Stimulated activated CD4-positive, alpha-beta T cell treated with anti-CD3 and anti-CD28 coated beads, Interleukin-1b, Interleukin-23, amount 100 ng/mL, for 48 hours (primary cell): ENCODE measurements at regions not wholly inside any gene's neighbourhood (a gene's known extent, or its start where the extent isn't known, plus 50 kb on each side); places are given as distances from the start of the nearest gene placed in this dataset.

Experiments used
- DNase-seq: peaks from one replicate; pipeline ENCODE4 v3.0.0-alpha.2; 2020

DNA sequence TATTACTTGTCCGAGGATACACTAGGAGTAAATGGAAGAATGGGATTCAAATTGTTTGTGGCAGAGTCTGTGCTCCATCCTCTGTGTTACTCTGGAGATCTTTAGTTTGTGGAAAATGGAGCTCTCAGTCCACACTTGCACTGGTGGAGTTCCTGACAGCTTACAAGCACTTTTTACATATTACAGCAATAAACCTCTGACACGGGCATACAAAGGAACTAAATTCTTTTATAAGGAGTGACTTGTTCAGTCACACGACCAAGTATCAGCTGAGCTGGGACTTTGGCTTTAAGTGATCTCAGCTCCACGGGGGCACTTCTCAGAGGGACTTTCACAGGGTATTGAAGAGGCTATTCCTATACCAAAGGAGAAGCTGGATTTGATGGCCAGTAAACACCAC, 417.5 kb downstream of the LRIG3 start:
- no peak for DNase-seq

DNA sequence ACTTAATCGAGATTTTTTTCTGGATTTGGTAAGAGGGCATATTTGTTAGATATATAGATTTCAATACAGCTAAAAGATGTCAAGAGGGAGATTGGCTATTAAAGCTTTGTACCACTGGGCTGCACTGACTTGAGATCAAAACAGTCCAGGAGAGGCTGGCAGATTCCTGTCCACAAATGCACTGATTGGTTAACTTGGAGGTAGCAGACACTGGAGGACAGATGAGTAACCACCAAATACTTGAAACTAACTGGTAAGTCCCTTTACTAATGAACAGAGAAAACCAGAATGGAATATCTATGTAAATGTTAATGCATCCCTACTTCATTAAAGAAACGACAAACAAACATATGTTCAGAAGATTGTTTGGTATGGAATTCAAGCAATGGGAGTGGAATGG, 416.6 kb downstream of the LRIG3 start:
- DNase-seq, result no peak

DNA sequence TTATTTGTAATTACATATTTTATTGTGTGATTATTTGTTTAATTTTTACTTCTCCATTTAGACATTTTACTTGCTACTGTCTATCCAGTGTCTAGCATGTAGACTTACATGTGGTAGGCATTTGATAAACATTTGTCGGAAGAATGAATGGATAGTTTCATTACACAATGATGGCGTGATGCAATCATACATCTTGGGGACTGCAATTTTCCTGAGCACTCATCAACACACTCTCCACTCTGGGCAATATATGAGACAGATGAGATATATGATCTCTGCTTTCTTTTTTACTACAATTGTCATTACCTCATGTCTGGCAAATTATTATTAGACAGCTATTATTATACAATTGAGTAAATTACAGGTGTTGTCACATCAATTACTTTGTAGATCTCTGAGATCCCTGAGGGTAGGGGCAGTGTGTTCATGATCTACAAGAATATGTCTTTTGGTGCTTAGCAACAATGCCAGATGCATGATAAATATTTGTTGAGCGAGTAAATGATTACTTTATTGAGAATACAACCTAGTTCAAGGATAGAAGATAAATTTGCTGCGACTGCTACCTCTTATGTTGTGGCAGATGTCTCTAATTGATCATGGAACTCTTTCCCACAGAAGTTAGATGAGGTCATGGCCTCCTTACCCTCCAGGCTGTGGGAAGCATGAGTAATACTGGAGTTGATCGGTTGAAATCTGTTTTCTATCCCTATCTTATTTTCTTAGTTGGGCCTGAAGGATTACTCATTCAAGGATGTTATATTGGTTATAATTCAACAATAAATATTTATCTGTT, 416.0 kb downstream of the LRIG3 start:
- no peak for DNase-seq

DNA sequence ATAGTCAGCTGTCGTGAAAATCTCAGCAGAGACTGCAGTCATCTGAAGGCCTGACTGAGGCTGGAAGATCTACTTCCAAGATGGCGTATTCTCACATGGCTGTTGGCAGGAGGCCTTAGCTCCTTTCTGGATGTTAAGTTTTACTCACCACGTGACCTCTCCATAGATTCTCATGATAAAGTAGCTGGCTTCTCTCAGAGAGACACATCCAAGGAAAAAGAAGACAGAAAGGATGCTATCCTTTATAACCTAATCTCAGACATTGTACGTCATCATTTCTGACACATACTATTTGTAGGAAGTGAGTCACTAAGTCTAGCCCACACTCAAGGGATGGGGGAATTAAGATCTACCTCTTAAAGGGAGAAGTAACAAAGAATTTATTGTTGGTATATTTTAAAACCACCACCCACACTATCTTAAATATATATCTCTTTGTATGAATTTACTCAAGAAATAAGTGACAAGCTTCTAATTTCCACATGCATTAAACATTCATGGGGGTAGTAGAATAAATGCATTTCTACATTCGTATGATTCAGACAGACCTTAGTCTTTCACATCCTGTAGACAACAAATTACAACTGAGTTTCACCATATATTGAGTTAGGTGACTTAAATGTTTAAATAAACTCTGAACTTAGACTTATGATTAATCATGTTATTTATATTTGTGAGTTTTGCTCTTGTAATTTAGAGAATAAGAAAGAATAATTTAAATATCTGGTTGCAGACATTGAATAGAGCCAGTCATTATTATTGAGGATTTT, 411.0 kb downstream of the LRIG3 start:
- DNase-seq, result no peak

- no peak for DNase-seq
Measured at GRCh38 chr12:58513301-58513834, 406.9 kb downstream of the LRIG3 start.

DNA sequence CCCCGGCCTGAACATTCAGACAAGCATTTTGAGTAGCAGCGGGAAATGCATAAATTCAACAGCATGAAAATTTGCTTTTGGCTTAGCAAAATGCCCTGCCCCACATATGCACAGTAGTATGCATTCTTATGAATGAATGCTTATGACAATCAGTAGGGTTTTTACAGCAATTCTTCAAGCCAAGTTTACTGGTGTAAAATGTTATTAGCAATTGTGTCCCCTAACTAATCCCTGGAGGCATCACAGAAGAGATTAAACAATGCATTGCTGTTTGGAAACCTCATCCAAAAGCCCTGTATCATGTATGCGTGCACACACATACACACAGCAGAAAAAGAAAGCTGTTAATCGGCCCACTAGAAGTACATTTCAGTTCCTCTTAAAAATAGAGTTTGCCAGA, 406.5 kb downstream of the LRIG3 start:
- DNase-seq, result no peak

DNA sequence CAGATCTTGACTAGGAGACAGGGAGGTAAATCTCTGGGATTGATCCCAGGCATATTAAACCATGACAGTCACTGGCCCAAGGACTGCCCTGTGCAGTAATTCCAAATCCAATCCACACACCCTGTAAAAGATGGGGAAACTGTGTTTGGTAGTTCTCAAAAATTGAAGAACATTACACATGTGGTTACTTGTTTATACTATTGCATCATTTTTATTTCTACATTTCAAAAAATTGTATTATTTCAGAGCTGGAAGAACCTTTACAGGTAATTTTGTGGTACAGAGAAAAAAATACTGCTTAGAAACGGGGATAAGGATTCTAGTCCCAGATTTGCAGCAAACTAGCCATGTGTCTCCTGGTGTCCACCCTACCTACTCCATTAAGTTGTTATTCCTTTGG, 400.5 kb downstream of the LRIG3 start:
- no peak for DNase-seq

GRCh38 chr12:58521152-58521551, 399.2 kb downstream of the LRIG3 start:
- no peak for DNase-seq

DNA sequence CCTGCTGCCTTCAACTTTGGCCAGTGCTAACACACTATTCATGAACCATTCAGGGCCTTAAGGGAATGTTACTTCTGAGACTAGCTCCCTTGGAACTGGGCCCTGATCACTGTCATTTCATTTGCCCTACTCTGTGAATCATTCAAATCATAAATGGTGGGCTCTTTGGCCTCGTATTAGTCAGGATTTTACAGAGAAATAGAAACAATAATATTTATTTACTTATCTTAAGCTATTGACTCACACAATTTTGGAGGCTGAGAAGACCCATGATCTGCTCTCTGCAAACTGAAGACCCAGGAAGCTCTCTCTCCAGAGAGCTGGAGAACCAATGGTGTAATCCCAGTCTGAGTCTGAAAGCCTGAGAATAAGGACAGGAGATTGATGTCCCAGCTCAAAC, 398.5 kb downstream of the LRIG3 start:
- no peak for DNase-seq

DNA sequence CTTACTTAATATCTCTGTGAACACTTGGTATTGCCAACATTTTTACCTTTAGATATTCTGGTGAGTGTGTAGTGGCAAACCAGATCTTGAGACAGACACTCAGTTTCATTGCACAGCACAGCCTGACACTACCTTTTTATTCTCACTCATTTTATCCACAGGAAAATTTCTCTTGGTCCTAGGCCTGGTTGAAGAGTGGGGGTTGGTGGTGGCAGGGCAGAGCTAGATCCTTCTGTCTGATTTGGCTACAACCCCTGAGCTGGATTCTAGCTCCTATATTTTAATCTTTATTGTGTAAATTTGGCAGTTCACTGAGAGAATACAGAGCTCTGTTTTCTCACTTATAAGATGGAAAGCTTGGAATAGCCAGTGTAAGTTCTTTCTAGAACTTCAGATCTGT, 396.9 kb downstream of the LRIG3 start:
- no peak for DNase-seq

- no peak for DNase-seq
Measured at GRCh38 chr12:58528271-58528670, 392.0 kb downstream of the LRIG3 start.

DNA sequence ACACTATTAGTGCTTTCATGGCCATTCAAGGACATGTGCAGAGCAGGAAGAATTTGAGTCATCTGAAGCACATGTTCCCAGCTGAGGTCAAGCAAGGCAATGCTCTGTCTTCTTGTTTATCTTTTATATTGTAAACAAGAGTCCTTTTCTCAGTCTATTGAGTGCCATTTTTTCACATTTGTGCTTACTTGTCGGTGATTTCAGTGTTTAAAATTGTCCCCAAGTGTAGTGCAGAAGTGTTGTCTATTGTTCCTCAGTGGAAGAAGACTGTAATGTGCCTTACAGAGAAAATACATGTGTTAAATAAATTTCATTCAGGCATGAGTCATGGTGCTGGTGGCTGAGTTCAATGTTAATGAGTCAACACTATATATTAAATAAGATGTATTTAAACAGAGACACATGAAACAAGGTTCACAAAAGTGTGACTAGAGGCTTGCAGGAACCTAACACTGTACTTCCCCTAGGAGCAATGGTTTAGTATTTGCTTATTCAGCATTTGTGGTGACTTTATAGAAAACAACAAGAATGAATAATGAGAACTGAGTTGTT, 391.1 kb downstream of the LRIG3 start:
- no peak for DNase-seq

DNA sequence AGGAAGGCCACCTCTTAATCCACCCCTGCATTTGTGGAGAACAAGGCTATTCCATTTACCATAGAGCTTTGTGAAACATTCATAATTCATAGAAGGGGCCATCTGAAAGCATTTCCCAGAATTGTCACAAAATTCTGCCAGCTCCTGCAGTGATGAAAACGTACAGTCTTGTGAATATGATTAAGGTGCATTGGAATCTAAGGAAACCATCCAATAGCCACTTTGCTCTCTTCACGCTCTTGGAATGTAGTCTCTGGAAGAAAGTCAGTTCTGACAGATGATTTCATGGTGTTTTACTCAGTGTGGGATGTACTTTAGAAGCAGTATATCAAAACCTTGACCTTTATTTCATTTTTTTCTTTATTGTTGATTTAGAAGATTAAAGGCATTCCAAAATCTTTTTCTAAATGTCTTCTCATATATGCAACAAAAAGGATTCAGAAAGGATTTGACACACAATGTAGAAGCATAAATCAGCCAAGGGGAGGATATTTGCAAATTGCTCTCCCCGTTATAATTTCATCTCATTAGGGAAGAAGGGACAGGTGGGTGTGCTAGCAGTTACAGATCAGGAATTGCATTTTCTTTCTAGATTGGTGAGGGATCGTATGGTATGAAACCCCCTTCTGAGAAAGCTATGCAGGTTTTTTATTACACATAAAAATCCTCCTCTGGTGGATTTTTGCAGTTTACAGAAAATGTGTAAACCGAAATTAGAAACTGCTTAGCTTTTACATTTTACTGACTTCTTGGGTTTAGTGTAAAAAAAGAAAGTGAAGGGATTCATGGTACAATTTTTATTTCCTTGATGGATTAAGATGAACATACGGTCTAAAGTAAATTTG, 390.2 kb downstream of the LRIG3 start:
- no peak for DNase-seq

- DNase-seq, result no peak
Measured at GRCh38 chr12:58530742-58531062, 389.6 kb downstream of the LRIG3 start.

GRCh38 chr12:58532855-58533608, 387.3 kb downstream of the LRIG3 start:
- DNase-seq, result no peak

- no peak for DNase-seq
Measured at GRCh38 chr12:58533652-58534051, 386.7 kb downstream of the LRIG3 start.

- no peak for DNase-seq
Measured at GRCh38 chr12:58537278-58537677, 383.0 kb downstream of the LRIG3 start.

DNA sequence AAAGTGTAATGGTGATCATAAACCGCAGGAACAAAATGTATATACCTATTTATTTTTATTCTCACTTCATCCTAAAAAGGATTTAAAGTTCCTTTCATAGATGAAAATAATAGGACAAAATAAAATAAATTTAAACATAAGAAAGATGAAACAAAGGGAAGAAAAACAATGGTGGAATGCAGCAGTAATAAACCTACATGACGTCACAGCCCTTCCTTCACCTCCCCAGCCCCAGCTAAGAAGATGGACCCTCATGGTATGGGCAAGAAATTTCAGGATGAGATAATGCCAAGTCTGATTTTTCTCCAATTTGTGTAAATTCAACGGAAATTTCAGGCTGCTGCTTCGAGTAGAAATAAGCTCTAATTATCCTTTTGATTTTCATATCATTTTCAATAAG, 381.0 kb downstream of the LRIG3 start:
- no peak for DNase-seq

DNA sequence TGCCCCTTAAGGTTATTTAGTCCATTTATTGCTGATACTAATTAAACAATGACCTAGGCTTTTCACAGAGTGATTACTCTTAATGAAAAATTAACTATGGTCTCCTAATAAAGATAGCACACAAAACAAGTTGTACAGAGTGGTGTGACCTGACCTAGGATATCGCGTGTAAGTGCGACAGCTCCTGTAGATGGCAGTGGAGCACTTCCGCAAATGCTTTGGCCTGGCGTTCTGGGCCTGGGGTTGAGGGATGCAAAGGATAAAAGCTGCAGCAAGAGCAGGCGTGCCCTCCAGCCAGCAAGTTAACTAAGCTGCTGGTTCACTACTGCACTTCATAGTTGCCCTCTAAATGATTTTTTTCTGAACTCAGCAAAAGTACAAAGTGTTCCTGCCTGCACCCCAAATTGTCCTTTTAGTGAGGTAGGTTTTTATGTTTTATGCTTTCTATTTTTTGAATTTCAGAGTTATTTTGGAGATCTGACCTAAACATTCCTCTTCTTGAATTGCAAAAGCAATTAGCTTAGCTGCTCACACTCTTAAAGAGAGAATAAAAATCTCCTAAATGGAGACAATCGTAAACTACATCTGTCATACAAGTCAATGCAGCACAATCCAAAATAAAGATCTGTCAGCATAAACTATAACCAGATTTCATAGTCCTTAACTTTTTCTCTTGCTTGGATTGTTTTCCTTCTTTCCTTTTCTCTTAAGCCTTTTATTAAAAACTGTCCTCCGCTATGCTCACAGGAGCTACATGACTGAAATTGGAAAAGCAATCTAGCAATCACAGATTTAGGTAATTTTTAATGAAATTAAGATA, 379.6 kb downstream of the LRIG3 start:
- peak; percentile 5 for DNase-seq

GRCh38 chr12:58541300-58541690, 379.0 kb downstream of the LRIG3 start:
- DNase-seq, result no peak

DNA sequence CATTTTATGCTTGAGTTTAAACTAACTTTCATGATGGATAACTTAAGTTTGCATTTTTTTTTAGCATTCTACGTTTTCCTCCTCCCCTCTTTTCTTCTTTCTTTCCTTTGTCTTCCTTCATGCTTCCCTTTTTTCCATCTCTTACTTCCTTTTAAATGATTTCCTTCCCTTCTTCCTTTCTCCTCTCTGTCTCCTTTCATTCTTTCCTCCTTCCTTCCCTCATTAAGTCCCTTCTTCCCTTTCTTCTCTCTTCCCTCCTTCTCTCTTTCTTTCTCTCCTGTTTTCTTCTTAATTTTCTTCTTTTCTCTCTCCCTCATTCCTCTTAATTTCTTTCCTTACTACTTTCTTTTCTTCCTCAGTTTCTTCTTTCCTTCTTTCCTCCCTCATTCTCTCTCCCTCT, 376.0 kb downstream of the LRIG3 start:
- no peak for DNase-seq
